Fibroblast of lung (primary cell): ENCODE measurements at regions not wholly inside any gene's neighbourhood (a gene's known extent, or its start where the extent isn't known, plus 50 kb on each side); places are given as distances from the start of the nearest gene placed in this dataset.

Source experiments
- DNase-seq, 2 donors: peaks; one replicate each; pipeline versions ENCODE4 v3.0.0 to v3.0.0-alpha.2; 2010; ENCODE audit warnings: low read depth in 2 of 2
- H2AFZ ChIP-seq: 2 replicates; pipeline ENCODE4 v1.5.1; 2012; ENCODE audit warnings: low read length, control low read depth, inconsistent platforms
- H3K27ac ChIP-seq: 2 replicates; pipeline ENCODE4 v1.5.1; 2011; ENCODE audit warnings: low read length, control low read depth; ENCODE audit not compliant: insufficient read depth
- H3K27me3 ChIP-seq: 2 replicates; pipeline ENCODE4 v1.5.1; 2011; ENCODE audit warnings: mild to moderate bottlenecking, low read length; ENCODE audit not compliant: control insufficient read depth, insufficient read depth
- H3K36me3 ChIP-seq: 2 replicates; pipeline ENCODE4 v1.5.1; 2011; ENCODE audit warnings: low read length; ENCODE audit not compliant: control insufficient read depth, insufficient read depth
- H3K4me1 ChIP-seq: 2 replicates; pipeline ENCODE4 v1.5.1; 2011; ENCODE audit warnings: low read length; ENCODE audit not compliant: control insufficient read depth, insufficient read depth; ENCODE audit errors: extremely low read depth
- H3K4me2 ChIP-seq: 2 replicates; pipeline ENCODE4 v1.5.1; 2011; ENCODE audit warnings: low read length, control low read depth; ENCODE audit not compliant: insufficient read depth; ENCODE audit errors: extremely low read depth
- H3K4me3 ChIP-seq, 4 experiments: fragments of 200-600 bp in 1 of 4; sonication (generic) in 1 of 4; replicated peaks in 1 of 4; 2 replicates each; pipeline ENCODE4 v1.5.1; 2011 to 2016; ENCODE audit warnings: low read length in 4 of 4, low read depth in 3 of 4, mild to moderate bottlenecking in 3 of 4, control low read depth in 2 of 4, inconsistent platforms in 1 of 4, mixed read lengths in 1 of 4; ENCODE audit not compliant: insufficient read depth in 1 of 4; ENCODE audit errors: control extremely low read depth in 1 of 4
- H3K79me2 ChIP-seq: 2 replicates; pipeline ENCODE4 v1.5.1; 2012; ENCODE audit warnings: mild to moderate bottlenecking, low read length, inconsistent platforms; ENCODE audit not compliant: control insufficient read depth, insufficient read depth
- H3K9ac ChIP-seq: 2 replicates; pipeline ENCODE4 v1.5.1; 2011; ENCODE audit warnings: mild to moderate bottlenecking, low read length, control low read depth; ENCODE audit not compliant: insufficient read depth
- H3K9me3 ChIP-seq: 2 replicates; pipeline ENCODE4 v1.5.1; 2012; ENCODE audit warnings: low read depth, low read length; ENCODE audit not compliant: control insufficient read depth, insufficient read depth
- H4K20me1 ChIP-seq: 2 replicates; pipeline ENCODE4 v1.5.1; 2011; ENCODE audit warnings: low read length; ENCODE audit not compliant: control insufficient read depth, insufficient read depth; ENCODE audit errors: extremely low read depth
- CTCF ChIP-seq, 2 donors: IDR thresholded peaks in 1 of 2; conservative IDR thresholded peaks in 1 of 2; 1 replicate in 1 of 2; 2 replicates in 1 of 2; pipeline ENCODE4 v1.5.1; 2011 to 2012; ENCODE audit warnings: low read length in 2 of 2, control low read depth in 1 of 2, inconsistent platforms in 1 of 2, low read depth in 1 of 2, mild to moderate bottlenecking in 1 of 2
- EZH2 ChIP-seq: IDR thresholded peaks from 2 replicates; pipeline ENCODE4 v1.5.1; 2012; ENCODE audit warnings: low read length, control low read depth, mild to moderate bottlenecking; ENCODE audit errors: missing control alignments

GRCh38 chr5:165086465-165086864, 1581.0 kb downstream of the MAT2B start:
- H3K4me2 ChIP-seq, result no peak overlapping the region
- no peaks in the 10 kb centered on the region for H3K27me3 ChIP-seq
- H3K9me3 ChIP-seq, result no peaks in the 10 kb centered on the region
- no peak for TF ChIP-seq EZH2
- no peak for TF ChIP-seq CTCF (conservative IDR thresholded peaks at IDR 0.05 in 1 of 2, IDR thresholded peaks at IDR 0.05 in 1 of 2; ENCODE audit: low read depth in 1 of 2, low read length in 2 of 2)
- no peak overlapping the region for H3K4me3 ChIP-seq
- H2AFZ ChIP-seq, result no peak overlapping the region
- H3K79me2 ChIP-seq, result no peaks in the 10 kb centered on the region
- H3K27ac ChIP-seq, result no peak overlapping the region
- no peaks in the 10 kb centered on the region for H4K20me1 ChIP-seq
- no peaks in the 10 kb centered on the region for H3K4me1 ChIP-seq
- H3K9ac ChIP-seq, result no peak overlapping the region
- DNase-seq, result no peak
- no peaks in the 10 kb centered on the region for H3K36me3 ChIP-seq

- Histone ChIP-seq H3K9ac (no peak overlapping the region), H2AFZ (no peak overlapping the region), H3K27me3 (no peaks in the 10 kb centered on the region), H3K79me2 (no peaks in the 10 kb centered on the region), H4K20me1 (no peaks in the 10 kb centered on the region), H3K36me3 (no peaks in the 10 kb centered on the region), H3K27ac (no peak overlapping the region), H3K4me3 (no peak overlapping the region), H3K9me3 (no peaks in the 10 kb centered on the region), H3K4me2 (no peak overlapping the region), H3K4me1 (no peaks in the 10 kb centered on the region)
- no peak for DNase-seq
- TF ChIP-seq EZH2, result no peak
- no peak for TF ChIP-seq CTCF (conservative IDR thresholded peaks at IDR 0.05 in 1 of 2, IDR thresholded peaks at IDR 0.05 in 1 of 2; ENCODE audit: low read depth in 1 of 2, low read length in 2 of 2)
Observed at GRCh38 chr5:165094782-165095181, 1589.4 kb downstream of the MAT2B start.

- Histone ChIP-seq H3K79me2 (no peaks in the 10 kb centered on the region), H3K4me1 (no peaks in the 10 kb centered on the region), H3K9ac (no peak overlapping the region), H3K4me3 (no peak overlapping the region), H4K20me1 (no peaks in the 10 kb centered on the region), H3K27me3 (no peaks in the 10 kb centered on the region), H3K4me2 (no peak overlapping the region), H3K27ac (no peak overlapping the region), H3K9me3 (no peaks in the 10 kb centered on the region), H3K36me3 (no peaks in the 10 kb centered on the region), H2AFZ (no peak overlapping the region)
- TF ChIP-seq CTCF (conservative IDR thresholded peaks at IDR 0.05 in 1 of 2, IDR thresholded peaks at IDR 0.05 in 1 of 2; ENCODE audit: low read depth in 1 of 2, low read length in 2 of 2), result no peak
- no peak for TF ChIP-seq EZH2
- DNase-seq, result no peak
Observed at GRCh38 chr5:165101709-165102108, 1596.3 kb downstream of the MAT2B start.
